Smooth muscle cell (in vitro differentiated cells): ENCODE measurements at regions not wholly inside any gene's neighbourhood (a gene's known extent, or its start where the extent isn't known, plus 50 kb on each side); places are given as distances from the start of the nearest gene placed in this dataset.

Experiments used
- DNase-seq: peaks from one replicate; lab custom pipeline; 2025; ENCODE audit not compliant: unreplicated experiment; lab: John Stamatoyannopoulos, UW
- H2AFZ ChIP-seq: fragments of 200-600 bp; sonication (generic); 2 replicates; pipeline ENCODE4 v1.6.0; 2016; ENCODE audit warnings: antibody characterized with exemption, low read depth, mild to moderate bottlenecking
- H3F3A ChIP-seq: fragments of 200-600 bp; sonication (generic); 2 replicates; pipeline ENCODE4 v1.6.0; 2017; ENCODE audit warnings: antibody characterized with exemption, low read depth
- H3K27ac ChIP-seq: fragments of 200-600 bp; sonication (generic); 2 replicates; pipeline ENCODE4 v1.5.1; 2016; ENCODE audit warnings: low read depth, mild to moderate bottlenecking
- H3K27me3 ChIP-seq: fragments of 200-600 bp; sonication (generic); 2 replicates; pipeline ENCODE4 v1.6.1; 2016; ENCODE audit warnings: low read depth, mild to moderate bottlenecking
- H3K36me3 ChIP-seq: fragments of 200-600 bp; sonication (generic); 2 replicates; pipeline ENCODE4 v1.5.1; 2016; ENCODE audit warnings: low read depth
- H3K4me1 ChIP-seq: fragments of 200-600 bp; sonication (generic); 2 replicates; pipeline ENCODE4 v1.5.1; 2016; ENCODE audit warnings: low read depth
- H3K4me2 ChIP-seq: fragments of 200-600 bp; sonication (generic); 2 replicates; pipeline ENCODE4 v1.6.0; 2016; ENCODE audit warnings: mild to moderate bottlenecking
- H3K4me3 ChIP-seq: fragments of 200-600 bp; sonication (generic); 2 replicates; pipeline ENCODE4 v1.5.1; 2016; ENCODE audit warnings: mild to moderate bottlenecking
- H3K79me2 ChIP-seq: fragments of 200-600 bp; sonication (generic); 2 replicates; pipeline ENCODE4 v1.6.0; 2016; ENCODE audit warnings: low read depth, mild to moderate bottlenecking
- H3K9ac ChIP-seq: fragments of 200-600 bp; sonication (generic); 2 replicates; pipeline ENCODE4 v1.6.0; 2016; ENCODE audit warnings: low read depth
- H3K9me3 ChIP-seq: fragments of 200-600 bp; sonication (generic); replicated peaks from 2 replicates; pipeline ENCODE4 v1.5.1; 2016; ENCODE audit warnings: low read depth
- H4K20me1 ChIP-seq: fragments of 200-600 bp; sonication (generic); 2 replicates; pipeline ENCODE4 v1.6.0; 2016; ENCODE audit warnings: low read depth
- WGBS: methylation state at CpG from one replicate; pipeline ENCODE4 v1.1.7; 2016; ENCODE audit warnings: low lambda C conversion rate; 5-methylcytosine and 5-hydroxymethylcytosine counted together
- TF ChIP-seq, protein P1 (sequence below): fragments of 200-600 bp; sonication (generic); IDR thresholded peaks from 2 replicates; pipeline ENCODE4 v1.5.1; 2017; ENCODE audit warnings: borderline replicate concordance, mild to moderate bottlenecking, antibody characterized with exemption; ENCODE audit not compliant: insufficient read depth, poor library complexity, severe bottlenecking

DNA sequence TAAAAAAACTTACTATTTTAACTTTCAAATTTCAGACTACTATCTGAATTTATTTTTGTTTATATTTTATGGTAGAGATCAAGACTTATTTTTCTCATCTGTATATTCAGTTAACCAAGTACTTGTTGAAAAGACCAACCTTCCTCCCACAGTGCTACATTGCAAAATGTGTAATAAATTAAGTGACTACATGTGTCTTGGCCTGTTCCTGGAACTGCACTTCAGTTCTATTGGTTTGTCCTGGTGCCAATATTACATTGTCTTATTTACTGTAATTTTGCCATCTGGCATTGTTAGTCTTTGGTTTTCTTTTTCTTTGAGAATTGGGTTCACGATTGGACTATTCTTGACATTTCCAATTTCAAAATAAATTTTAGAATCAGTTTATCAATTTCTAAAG, 138.4 kb upstream of the KCNMB2 start:
- Histone ChIP-seq H4K20me1 (no peaks in the 10 kb centered on the region), H3F3A (no peaks in the 10 kb centered on the region), H3K9me3 (no peaks in the 10 kb centered on the region), H3K4me3 (no peak overlapping the region), H2AFZ (no peak overlapping the region), H3K36me3 (no peaks in the 10 kb centered on the region), H3K4me1 (no peaks in the 10 kb centered on the region), H3K27me3 (no peaks in the 10 kb centered on the region), H3K79me2 (no peaks in the 10 kb centered on the region), H3K9ac (no peak overlapping the region), H3K27ac (no peak overlapping the region), H3K4me2 (no peak overlapping the region)
- TF ChIP-seq, protein P1, sequence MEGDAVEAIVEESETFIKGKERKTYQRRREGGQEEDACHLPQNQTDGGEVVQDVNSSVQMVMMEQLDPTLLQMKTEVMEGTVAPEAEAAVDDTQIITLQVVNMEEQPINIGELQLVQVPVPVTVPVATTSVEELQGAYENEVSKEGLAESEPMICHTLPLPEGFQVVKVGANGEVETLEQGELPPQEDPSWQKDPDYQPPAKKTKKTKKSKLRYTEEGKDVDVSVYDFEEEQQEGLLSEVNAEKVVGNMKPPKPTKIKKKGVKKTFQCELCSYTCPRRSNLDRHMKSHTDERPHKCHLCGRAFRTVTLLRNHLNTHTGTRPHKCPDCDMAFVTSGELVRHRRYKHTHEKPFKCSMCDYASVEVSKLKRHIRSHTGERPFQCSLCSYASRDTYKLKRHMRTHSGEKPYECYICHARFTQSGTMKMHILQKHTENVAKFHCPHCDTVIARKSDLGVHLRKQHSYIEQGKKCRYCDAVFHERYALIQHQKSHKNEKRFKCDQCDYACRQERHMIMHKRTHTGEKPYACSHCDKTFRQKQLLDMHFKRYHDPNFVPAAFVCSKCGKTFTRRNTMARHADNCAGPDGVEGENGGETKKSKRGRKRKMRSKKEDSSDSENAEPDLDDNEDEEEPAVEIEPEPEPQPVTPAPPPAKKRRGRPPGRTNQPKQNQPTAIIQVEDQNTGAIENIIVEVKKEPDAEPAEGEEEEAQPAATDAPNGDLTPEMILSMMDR, result no peak
- WGBS, result 91% methylated on average over 1 of the region's 1 CpG
- no peak for DNase-seq

DNA sequence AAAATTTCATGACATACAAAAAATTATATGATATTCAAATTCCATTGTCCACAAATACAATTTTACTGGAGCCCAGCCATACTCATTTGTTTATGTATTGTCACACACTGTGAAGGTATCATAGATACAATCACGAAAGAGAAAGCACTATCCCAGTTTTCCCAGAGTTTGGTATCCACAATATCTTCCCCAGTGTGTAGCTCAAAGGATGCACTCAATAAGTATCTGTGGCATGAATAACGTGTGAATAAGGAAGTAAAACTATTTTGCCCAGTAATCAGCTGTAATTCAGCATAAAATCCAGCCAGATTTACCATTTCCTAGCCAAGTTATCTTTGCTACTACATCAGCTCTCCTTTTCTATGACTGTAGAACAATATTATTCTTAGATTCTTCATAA, 131.3 kb upstream of the KCNMB2 start:
- TF ChIP-seq, protein P1, result no peak
- H3K79me2 ChIP-seq, result no peaks in the 10 kb centered on the region
- H3F3A ChIP-seq, result no peaks in the 10 kb centered on the region
- WGBS, result 86% methylated on average over 2 of the region's 2 CpGs
- no peaks in the 10 kb centered on the region for H3K4me1 ChIP-seq
- no peaks in the 10 kb centered on the region for H3K27me3 ChIP-seq
- H3K27ac ChIP-seq, result no peak overlapping the region
- H2AFZ ChIP-seq, result no peak overlapping the region
- no peaks in the 10 kb centered on the region for H3K36me3 ChIP-seq
- H3K4me3 ChIP-seq, result no peak overlapping the region
- H3K9me3 ChIP-seq, result no peaks in the 10 kb centered on the region
- no peaks in the 10 kb centered on the region for H4K20me1 ChIP-seq
- no peak for DNase-seq
- H3K9ac ChIP-seq, result no peak overlapping the region
- no peak overlapping the region for H3K4me2 ChIP-seq

DNA sequence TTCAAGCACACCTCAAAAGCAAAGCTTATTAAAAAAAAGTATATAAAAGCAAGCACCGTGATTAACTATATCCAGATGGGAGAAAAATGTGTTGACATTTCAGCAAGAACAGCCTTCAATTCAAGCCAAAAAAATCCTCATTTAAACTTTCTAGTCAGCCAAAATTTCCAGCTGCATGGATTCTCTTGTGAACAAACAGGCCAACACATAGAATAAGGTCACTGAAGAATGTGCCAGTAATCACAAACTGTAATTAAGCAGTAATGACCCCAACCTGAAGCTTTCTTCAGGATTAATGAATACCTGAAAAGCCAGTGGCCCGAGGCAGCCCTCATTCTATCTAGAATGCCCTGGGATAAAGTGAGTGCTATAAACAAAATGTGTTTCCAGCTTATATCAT, 130.7 kb upstream of the KCNMB2 start:
- H3K27me3 ChIP-seq, result no peaks in the 10 kb centered on the region
- no peak overlapping the region for H3K27ac ChIP-seq
- no peak overlapping the region for H3K9ac ChIP-seq
- 63% methylated on average over 2 of the region's 2 CpGs for WGBS
- H4K20me1 ChIP-seq, result no peaks in the 10 kb centered on the region
- H3K79me2 ChIP-seq, result no peaks in the 10 kb centered on the region
- TF ChIP-seq, protein P1, result no peak
- no peak overlapping the region for H3K4me3 ChIP-seq
- no peaks in the 10 kb centered on the region for H3K9me3 ChIP-seq
- H3F3A ChIP-seq, result no peaks in the 10 kb centered on the region
- no peak overlapping the region for H2AFZ ChIP-seq
- H3K4me2 ChIP-seq, result no peak overlapping the region
- H3K36me3 ChIP-seq, result no peaks in the 10 kb centered on the region
- DNase-seq, result no peak
- no peaks in the 10 kb centered on the region for H3K4me1 ChIP-seq

DNA sequence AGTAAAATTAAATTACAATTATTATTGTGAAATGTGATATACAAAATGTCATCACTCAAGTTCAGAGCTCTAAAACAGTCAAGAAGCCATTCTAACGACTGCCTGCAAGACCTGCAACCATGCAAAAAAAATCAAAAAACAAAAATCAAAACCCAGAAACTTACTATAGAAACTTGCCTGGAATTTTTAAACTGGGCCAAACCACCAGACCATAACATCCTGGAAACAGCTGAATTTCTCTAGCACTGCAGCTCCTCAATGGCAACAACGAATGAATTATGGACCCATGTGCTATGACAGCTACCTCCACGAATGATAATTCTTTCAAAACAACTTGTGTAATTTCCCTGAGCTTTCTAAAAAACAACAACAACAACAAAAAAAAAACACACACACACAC, 130.0 kb upstream of the KCNMB2 start:
- Histone ChIP-seq H3K9me3 (no peaks in the 10 kb centered on the region), H3K36me3 (no peaks in the 10 kb centered on the region), H3K4me3 (no peak overlapping the region), H3K27me3 (no peaks in the 10 kb centered on the region), H3K9ac (no peak overlapping the region), H3K79me2 (no peaks in the 10 kb centered on the region), H2AFZ (no peak overlapping the region), H4K20me1 (no peaks in the 10 kb centered on the region), H3K4me2 (no peak overlapping the region), H3K27ac (no peak overlapping the region), H3K4me1 (no peaks in the 10 kb centered on the region), H3F3A (no peaks in the 10 kb centered on the region)
- DNase-seq, result no peak
- TF ChIP-seq, protein P1, result no peak
- 80% methylated on average over 3 of the region's 3 CpGs for WGBS
